T-cell (primary cell): ENCODE measurements at regions not wholly inside any gene's neighbourhood (a gene's known extent, or its start where the extent isn't known, plus 50 kb on each side); places are given as distances from the start of the nearest gene placed in this dataset.
"Not testable (repeated sequence)": the region's sequence is repeated elsewhere in the genome, so short reads cannot be mapped to it uniquely, and the experiment has no call there.

Source experiments
- ATAC-seq, 4 experiments: fragments of 200-7000 bp in 3 of 4; fragments of 150-1000 bp in 1 of 4; cut with Tn5 transposase; replicated peaks in 1 of 4; 1 replicate in 3 of 4; 2 replicates in 1 of 4; pipeline ENCODE4 v1.10.0; 2021; ENCODE audit warnings: moderate library complexity in 3 of 4, mild to moderate bottlenecking in 2 of 4, moderate number of reproducible peaks in 1 of 4
- CTCF ChIA-PET, 2 donors: fragments of 300-600 bp; sonication (Branson Sonifier 250); formaldehyde crosslinking; loops; one replicate each; lab custom pipeline; 2022; ENCODE audit warnings: antibody characterized with exemption in 2 of 2; lab: Charles Lee
- POLR2A ChIA-PET, 2 donors: fragments of 300-600 bp; sonication (Branson Sonifier 250); formaldehyde crosslinking; loops; one replicate each; lab custom pipeline; 2022; ENCODE audit warnings: antibody characterized with exemption in 2 of 2; lab: Charles Lee
- DNase-seq, 35 experiments: peaks; one replicate each; pipeline versions ENCODE4 v3.0.0 to v3.0.0-alpha.2; 2013 to 2023
- H3K27ac ChIP-seq: one replicate; pipeline ENCODE4 v1.5.1; 2013; ENCODE audit warnings: low read length
- H3K27me3 ChIP-seq, 2 experiments: replicated peaks in 1 of 2; 1 replicate in 1 of 2; 2 replicates in 1 of 2; pipeline versions ENCODE4 v1.6.1 to v1.7.0; 2013; ENCODE audit warnings: low read length in 1 of 2, mixed read lengths in 1 of 2; ENCODE audit not compliant: control insufficient read depth in 2 of 2, insufficient read depth in 2 of 2; ENCODE audit errors: extremely low read depth in 1 of 2
- H3K36me3 ChIP-seq, 2 donors: 1 replicate in 1 of 2; 2 replicates in 1 of 2; pipeline versions ENCODE4 v1.6.1 to v1.7.0; 2013; ENCODE audit warnings: low read length in 1 of 2; ENCODE audit not compliant: control insufficient read depth in 2 of 2, insufficient read depth in 1 of 2; ENCODE audit errors: extremely low read depth in 1 of 2
- H3K4me1 ChIP-seq, 2 experiments: 1 replicate in 1 of 2; 2 replicates in 1 of 2; pipeline versions ENCODE4 v1.6.1 to v1.7.0; 2013; ENCODE audit warnings: low read length in 2 of 2, mixed read lengths in 1 of 2; ENCODE audit not compliant: insufficient read depth in 2 of 2, control insufficient read depth in 1 of 2; ENCODE audit errors: extremely low read depth in 1 of 2
- H3K4me3 ChIP-seq, 2 donors: 1 replicate in 1 of 2; 2 replicates in 1 of 2; pipeline versions ENCODE4 v1.5.1 to v1.7.0; 2013; ENCODE audit warnings: mild to moderate bottlenecking in 2 of 2, low read length in 1 of 2, moderate library complexity in 1 of 2; ENCODE audit not compliant: control insufficient read depth in 1 of 2; ENCODE audit errors: extremely low read depth in 1 of 2
- H3K9me3 ChIP-seq: 2 replicates; pipeline ENCODE4 v1.7.0; 2013
- H3K27ac Mint-ChIP-seq, 2 donors: one replicate each; pipeline ENCODE4 v1.8.0; 2020 to 2021; ENCODE audit warnings: mild to moderate bottlenecking in 2 of 2, mixed read lengths in 2 of 2
- H3K27me3 Mint-ChIP-seq, 2 donors: one replicate each; pipeline ENCODE4 v1.8.0; 2021 to 2022; ENCODE audit warnings: mixed read lengths in 2 of 2
- H3K36me3 Mint-ChIP-seq: one replicate; pipeline ENCODE4 v1.8.0; 2021; ENCODE audit warnings: mixed read lengths
- H3K4me1 Mint-ChIP-seq, 3 donors: one replicate each; pipeline ENCODE4 v1.8.0; 2020 to 2022; ENCODE audit warnings: mixed read lengths in 3 of 3, mild to moderate bottlenecking in 1 of 3
- H3K4me3 Mint-ChIP-seq, 3 donors: one replicate each; pipeline ENCODE4 v1.8.0; 2020 to 2022; ENCODE audit warnings: mild to moderate bottlenecking in 3 of 3, mixed read lengths in 3 of 3, moderate library complexity in 3 of 3
- H3K9me3 Mint-ChIP-seq, 3 donors: one replicate each; pipeline ENCODE4 v1.8.0; 2020 to 2022; ENCODE audit warnings: mixed read lengths in 3 of 3
- WGBS: methylation state at CpG from one replicate; pipeline ENCODE4 v1.1.5; 2013; ENCODE audit warnings: missing lambda C conversion rate; ENCODE audit not compliant: insufficient coverage; 5-methylcytosine and 5-hydroxymethylcytosine counted together

- no peaks in the 10 kb centered on the region for H3K36me3 Mint-ChIP-seq
- H3K4me3 ChIP-seq: no peak overlapping the region
- H3K27ac Mint-ChIP-seq: no peak overlapping the region
- no peaks in the 10 kb centered on the region for H3K9me3 ChIP-seq
- no peak overlapping the region for H3K4me3 Mint-ChIP-seq
- CTCF ChIA-PET: no interaction called here
- no peaks in the 10 kb centered on the region for H3K4me1 ChIP-seq
- no peak for ATAC-seq
- no CpG with 5 or more reads among the region's 1 CpG for WGBS
- DNase-seq: no peak
- H3K27ac ChIP-seq: no peak overlapping the region
- H3K27me3 Mint-ChIP-seq: no peaks in the 10 kb centered on the region
- no peaks in the 10 kb centered on the region for H3K27me3 ChIP-seq
- no peaks in the 10 kb centered on the region for H3K36me3 ChIP-seq
- H3K9me3 Mint-ChIP-seq: peaks cover 0 to 4% (median 0%) of the 10 kb centered on the region in 3 donors
- H3K4me1 Mint-ChIP-seq: no peaks in the 10 kb centered on the region
- POLR2A ChIA-PET: no interaction called here
Measured at GRCh38 chr7:84865560-84865959, 321.3 kb downstream of the SEMA3D start.

GRCh38 chr7:84857336-84857735, 329.5 kb downstream of the SEMA3D start:
- no peaks in the 10 kb centered on the region for H3K36me3 ChIP-seq

GRCh38 chr7:84855758-84856157, 331.1 kb downstream of the SEMA3D start:
- DNase-seq (no peak), ATAC-seq (no peak)
- H3K27me3 ChIP-seq: no peaks in the 10 kb centered on the region
- H3K36me3 ChIP-seq: no peaks in the 10 kb centered on the region
- no peaks in the 10 kb centered on the region for H3K4me1 ChIP-seq
- Mint-ChIP-seq H3K4me3 (no peak overlapping the region), H3K9me3 (peaks cover 0 to 12% (median 7%) of the 10 kb centered on the region in 3 donors), H3K4me1 (no peaks in the 10 kb centered on the region), H3K27ac (no peak overlapping the region), H3K27me3 (no peaks in the 10 kb centered on the region), H3K36me3 (no peaks in the 10 kb centered on the region)
- H3K4me3 ChIP-seq: no peak overlapping the region
- no peaks in the 10 kb centered on the region for H3K9me3 ChIP-seq
- ChIA-PET POLR2A (no interaction called here), CTCF (no interaction called here)
- no peak overlapping the region for H3K27ac ChIP-seq

More at GRCh38 chr7:84857336-84857735, 329.5 kb downstream of the SEMA3D start:
- ATAC-seq (no peak), DNase-seq (no peak)
- Histone ChIP-seq H3K9me3 (no peaks in the 10 kb centered on the region), H3K4me3 (no peak overlapping the region), H3K27ac (no peak overlapping the region), H3K27me3 (no peaks in the 10 kb centered on the region), H3K4me1 (no peaks in the 10 kb centered on the region)
- Mint-ChIP-seq H3K9me3 (peaks cover 0 to 12% (median 7%) of the 10 kb centered on the region in 3 donors), H3K27me3 (no peaks in the 10 kb centered on the region), H3K27ac (no peak overlapping the region), H3K4me1 (no peaks in the 10 kb centered on the region), H3K36me3 (no peaks in the 10 kb centered on the region), H3K4me3 (no peak overlapping the region)
- ChIA-PET POLR2A (no interaction called here), CTCF (no interaction called here)
- WGBS: no CpG with 5 or more reads among the region's 3 CpGs

GRCh38 chr7:84848974-84849372, 337.9 kb downstream of the SEMA3D start:
- H3K9me3 Mint-ChIP-seq, H3K27me3 ChIP-seq, CTCF ChIA-PET, H3K27ac ChIP-seq, DNase-seq, H3K4me3 Mint-ChIP-seq, POLR2A ChIA-PET, H3K36me3 Mint-ChIP-seq, H3K4me1 Mint-ChIP-seq, ATAC-seq, H3K4me3 ChIP-seq, H3K9me3 ChIP-seq, H3K4me1 ChIP-seq, H3K27me3 Mint-ChIP-seq, H3K27ac Mint-ChIP-seq, H3K36me3 ChIP-seq: not testable (repeated sequence)

GRCh38 chr7:84848219-84848973, 338.5 kb downstream of the SEMA3D start:
- H3K27ac ChIP-seq: no peak overlapping the region
- H3K27me3 Mint-ChIP-seq: no peaks in the 10 kb centered on the region
- H3K27me3 ChIP-seq: no peaks in the 10 kb centered on the region
- H3K4me1 ChIP-seq: no peaks in the 10 kb centered on the region
- DNase-seq: no peak
- no peak overlapping the region for H3K4me3 ChIP-seq
- H3K36me3 Mint-ChIP-seq: no peaks in the 10 kb centered on the region
- no peak overlapping the region for H3K27ac Mint-ChIP-seq
- no peaks in the 10 kb centered on the region for H3K9me3 ChIP-seq
- H3K4me3 Mint-ChIP-seq: no peak overlapping the region
- no peak for ATAC-seq
- no peaks in the 10 kb centered on the region for H3K4me1 Mint-ChIP-seq
- ChIA-PET POLR2A (no interaction called here), CTCF (no interaction called here)
- H3K36me3 ChIP-seq: no peaks in the 10 kb centered on the region
- H3K9me3 Mint-ChIP-seq: peaks cover 0 to 5% (median 0%) of the 10 kb centered on the region in 3 donors

- Histone ChIP-seq H3K27ac (no peak overlapping the region), H3K27me3 (no peaks in the 10 kb centered on the region), H3K9me3 (no peaks in the 10 kb centered on the region), H3K4me3 (no peak overlapping the region), H3K36me3 (no peaks in the 10 kb centered on the region), H3K4me1 (no peaks in the 10 kb centered on the region)
- Mint-ChIP-seq H3K4me3 (no peak overlapping the region), H3K36me3 (no peaks in the 10 kb centered on the region), H3K4me1 (no peaks in the 10 kb centered on the region), H3K27me3 (no peaks in the 10 kb centered on the region), H3K27ac (no peak overlapping the region), H3K9me3 (peaks cover 0 to 5% (median 0%) of the 10 kb centered on the region in 3 donors)
- DNase-seq: no peak
- ATAC-seq: no peak
- ChIA-PET CTCF (no interaction called here), POLR2A (no interaction called here)
- WGBS: no CpG with 5 or more reads among the region's 3 CpGs
Measured at GRCh38 chr7:84847790-84848189, 339.1 kb downstream of the SEMA3D start.

GRCh38 chr7:84847038-84847437, 339.8 kb downstream of the SEMA3D start:
- WGBS: no CpG with 5 or more reads among the region's 1 CpG
- DNase-seq: no peak
- no peak overlapping the region for H3K4me3 Mint-ChIP-seq
- no peaks in the 10 kb centered on the region for H3K4me1 Mint-ChIP-seq
- no peaks in the 10 kb centered on the region for H3K36me3 Mint-ChIP-seq
- CTCF ChIA-PET: interaction anchor here in 1 of 2 donors (0.6 kb wide), 1 partner anchor 82 kb away, joined by 3 read pairs; no protein-coding TSS in a partner anchor
- H3K27ac Mint-ChIP-seq: no peak overlapping the region
- ATAC-seq: no peak
- peaks cover 0 to under 1% (median 0%) of the 10 kb centered on the region in 3 donors for H3K9me3 Mint-ChIP-seq
- H3K27me3 ChIP-seq: no peaks in the 10 kb centered on the region
- POLR2A ChIA-PET: no interaction called here
- no peak overlapping the region for H3K27ac ChIP-seq
- no peaks in the 10 kb centered on the region for H3K36me3 ChIP-seq
- no peak overlapping the region for H3K4me3 ChIP-seq
- no peaks in the 10 kb centered on the region for H3K9me3 ChIP-seq
- H3K27me3 Mint-ChIP-seq: no peaks in the 10 kb centered on the region
- H3K4me1 ChIP-seq: no peaks in the 10 kb centered on the region
